ENCODE measurements at regions not wholly inside any gene's neighbourhood (a gene's known extent, or its start where the extent isn't known, plus 50 kb on each side); places are given as distances from the start of the nearest gene placed in this dataset.

DNA sequence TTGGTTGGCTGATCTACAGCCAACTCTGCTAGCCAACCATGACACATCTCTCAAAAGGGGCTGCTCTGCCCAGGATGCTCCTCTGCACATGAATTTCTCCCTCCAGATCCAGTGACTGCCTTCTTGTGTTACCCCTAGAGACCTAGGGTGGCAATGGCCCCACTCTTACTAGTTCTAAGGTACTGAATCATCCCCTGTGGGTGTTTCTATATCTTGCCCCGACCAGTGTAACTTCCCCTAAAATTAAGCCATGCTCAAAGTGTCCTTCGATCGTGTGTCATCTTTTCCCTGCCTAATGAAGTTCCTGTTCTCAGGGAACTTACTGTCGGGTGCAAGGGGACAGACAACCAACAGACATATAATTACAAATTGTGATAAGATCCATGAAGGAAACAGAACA is 113.3 kb downstream of the FAM76B start:
- TF ChIP-seq POLR2A (IDR thresholded peaks at IDR 0.05) = no peak
- TF ChIP-seq, protein P1, sequence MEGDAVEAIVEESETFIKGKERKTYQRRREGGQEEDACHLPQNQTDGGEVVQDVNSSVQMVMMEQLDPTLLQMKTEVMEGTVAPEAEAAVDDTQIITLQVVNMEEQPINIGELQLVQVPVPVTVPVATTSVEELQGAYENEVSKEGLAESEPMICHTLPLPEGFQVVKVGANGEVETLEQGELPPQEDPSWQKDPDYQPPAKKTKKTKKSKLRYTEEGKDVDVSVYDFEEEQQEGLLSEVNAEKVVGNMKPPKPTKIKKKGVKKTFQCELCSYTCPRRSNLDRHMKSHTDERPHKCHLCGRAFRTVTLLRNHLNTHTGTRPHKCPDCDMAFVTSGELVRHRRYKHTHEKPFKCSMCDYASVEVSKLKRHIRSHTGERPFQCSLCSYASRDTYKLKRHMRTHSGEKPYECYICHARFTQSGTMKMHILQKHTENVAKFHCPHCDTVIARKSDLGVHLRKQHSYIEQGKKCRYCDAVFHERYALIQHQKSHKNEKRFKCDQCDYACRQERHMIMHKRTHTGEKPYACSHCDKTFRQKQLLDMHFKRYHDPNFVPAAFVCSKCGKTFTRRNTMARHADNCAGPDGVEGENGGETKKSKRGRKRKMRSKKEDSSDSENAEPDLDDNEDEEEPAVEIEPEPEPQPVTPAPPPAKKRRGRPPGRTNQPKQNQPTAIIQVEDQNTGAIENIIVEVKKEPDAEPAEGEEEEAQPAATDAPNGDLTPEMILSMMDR (IDR thresholded peaks at IDR 0.05) = no peak
- Histone ChIP-seq H3K9me3 (no peaks in the 10 kb centered on the region), H3K4me3 (no peak overlapping the region), H3K27me3 (no peaks in the 10 kb centered on the region), H3K36me3 (no peaks in the 10 kb centered on the region), H3K27ac (no peak overlapping the region), H3K4me1 (peaks cover 0 to 13% (median 4%) of the 10 kb centered on the region in 4 donors)
- DNase-seq = no peak
- 85% methylated on average over 4 of the region's 4 CpGs for WGBS (ENCODE audit: insufficient coverage, low coverage, low lambda C conversion rate, missing lambda C conversion rate)
- ATAC-seq = no peak
- intact Hi-C loops (cut with DNase I) = no loop called here

DNA sequence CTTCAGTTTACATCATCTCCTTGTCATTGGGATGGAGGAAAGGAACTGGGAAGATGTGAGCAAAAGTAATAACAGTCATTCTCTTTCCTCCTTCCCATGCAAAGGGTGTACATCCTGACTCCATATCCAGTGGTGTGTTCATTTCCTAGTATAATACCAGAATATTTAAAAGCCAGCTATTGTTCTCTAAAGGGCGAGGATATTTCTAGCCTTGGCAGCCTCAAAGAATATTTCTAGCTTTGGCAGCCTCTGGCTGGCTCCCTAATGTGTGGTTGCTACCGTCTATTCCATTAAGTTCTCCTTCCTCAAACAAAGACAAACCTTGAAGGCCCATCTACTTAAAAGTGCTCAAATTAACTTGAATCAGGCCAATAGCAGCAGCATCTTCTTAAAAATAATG is 114.0 kb downstream of the FAM76B start:
- 35% methylated on average over 2 of the region's 2 CpGs for WGBS (ENCODE audit: insufficient coverage, low coverage, low lambda C conversion rate, missing lambda C conversion rate)
- DNase-seq (no peak), ATAC-seq (no peak)
- intact Hi-C loops (cut with DNase I) = no loop called here
- Histone ChIP-seq H3K27ac (no peak overlapping the region), H3K4me1 (peaks cover 0 to 8% (median 4%) of the 10 kb centered on the region in 4 donors), H3K4me3 (no peak overlapping the region), H3K36me3 (no peaks in the 10 kb centered on the region), H3K9me3 (no peaks in the 10 kb centered on the region), H3K27me3 (no peaks in the 10 kb centered on the region)
- TF ChIP-seq, protein P1 (IDR thresholded peaks at IDR 0.05) = no peak
- TF ChIP-seq POLR2A (IDR thresholded peaks at IDR 0.05) = no peak

DNA sequence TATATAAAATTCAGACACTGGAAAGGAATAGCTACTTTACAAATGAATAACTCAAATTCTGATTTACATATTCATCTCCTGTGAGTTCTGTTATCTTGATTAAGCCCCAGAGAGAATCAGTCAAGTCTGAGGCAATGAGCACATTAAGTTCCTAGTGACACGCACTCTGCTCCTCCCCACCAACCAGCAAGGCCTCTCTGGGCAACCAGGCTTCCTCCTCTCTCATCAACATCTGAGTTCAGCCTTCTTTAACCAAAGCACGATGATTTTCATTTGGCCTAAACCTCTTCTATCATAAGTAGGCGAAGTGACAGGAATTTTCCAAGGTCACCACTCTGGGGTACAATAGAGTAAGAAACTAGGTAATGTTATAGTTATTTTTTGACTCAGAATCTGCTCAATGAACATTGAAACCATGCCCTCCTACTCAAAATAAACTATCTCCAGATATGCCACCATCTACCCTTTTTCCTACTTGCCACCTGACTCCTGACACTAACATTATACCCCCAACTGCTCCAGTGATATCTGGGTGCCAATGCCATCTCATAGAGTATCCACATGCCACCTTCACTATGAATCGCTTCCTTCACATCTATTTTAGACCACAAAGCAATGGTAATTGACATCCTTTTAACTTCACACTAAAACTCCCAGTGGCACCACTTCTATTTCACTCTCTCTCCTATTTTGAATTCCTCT is 114.8 kb downstream of the FAM76B start:
- Histone ChIP-seq H3K27me3 (no peaks in the 10 kb centered on the region), H3K4me3 (no peak overlapping the region), H3K27ac (no peak overlapping the region), H3K36me3 (no peaks in the 10 kb centered on the region), H3K9me3 (no peaks in the 10 kb centered on the region), H3K4me1 (peaks cover 0 to 3% (median 0%) of the 10 kb centered on the region in 4 donors)
- ATAC-seq = no peak
- WGBS (ENCODE audit: insufficient coverage, low coverage, low lambda C conversion rate, missing lambda C conversion rate) = 90% methylated on average over 4 of the region's 4 CpGs
- intact Hi-C loops (cut with DNase I) = no loop called here
- no peak for DNase-seq
- TF ChIP-seq, protein P1 (IDR thresholded peaks at IDR 0.05) = no peak
- TF ChIP-seq POLR2A (IDR thresholded peaks at IDR 0.05) = no peak

DNA sequence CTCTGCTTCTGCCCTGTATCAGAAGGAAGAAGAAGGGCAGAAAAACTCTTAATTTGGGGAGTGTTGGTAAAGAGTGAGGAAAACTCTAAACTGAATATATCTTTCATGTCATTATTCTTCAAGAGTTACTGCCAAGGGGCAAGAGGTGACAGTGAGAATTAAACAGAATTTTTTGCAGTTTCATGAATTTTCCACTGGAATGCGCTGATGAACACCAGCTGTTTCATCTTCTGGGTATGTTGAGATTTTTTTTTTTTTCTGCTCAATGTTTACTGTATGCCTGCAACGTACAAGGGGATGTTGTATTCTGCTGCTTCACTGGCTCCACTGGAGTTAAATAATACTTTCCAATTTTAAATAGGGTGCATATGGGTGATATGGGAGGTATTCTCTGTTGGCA is 117.8 kb downstream of the FAM76B start:
- DNase-seq (no peak), ATAC-seq (no peak)
- intact Hi-C loops (cut with DNase I) = no loop called here
- no peaks in the 10 kb centered on the region for H3K4me1 ChIP-seq
- no peaks in the 10 kb centered on the region for H3K9me3 ChIP-seq
- WGBS (ENCODE audit: insufficient coverage, low coverage, low lambda C conversion rate, missing lambda C conversion rate) = 41% methylated on average over 2 of the region's 2 CpGs
- H3K4me3 ChIP-seq = no peak overlapping the region
- TF ChIP-seq, protein P1 (IDR thresholded peaks at IDR 0.05) = no peak
- no peak for TF ChIP-seq POLR2A (IDR thresholded peaks at IDR 0.05)
- H3K27me3 ChIP-seq = no peaks in the 10 kb centered on the region
- H3K27ac ChIP-seq = no peak overlapping the region
- H3K36me3 ChIP-seq = no peaks in the 10 kb centered on the region

All from right lobe of liver (tissue), 6 donors.